Esophagus mucosa (tissue), 1 donor: ENCODE measurements at regions not wholly inside any gene's neighbourhood (a gene's known extent, or its start where the extent isn't known, plus 50 kb on each side); places are given as distances from the start of the nearest gene placed in this dataset.

ENCODE experiments used
- ATAC-seq: fragments of 200-7000 bp; cut with Tn5 transposase; one replicate; pipeline ENCODE4 v1.9.1; 2020
- donor health status: DM: yes; HTN: yes; CAD: no.

DNA sequence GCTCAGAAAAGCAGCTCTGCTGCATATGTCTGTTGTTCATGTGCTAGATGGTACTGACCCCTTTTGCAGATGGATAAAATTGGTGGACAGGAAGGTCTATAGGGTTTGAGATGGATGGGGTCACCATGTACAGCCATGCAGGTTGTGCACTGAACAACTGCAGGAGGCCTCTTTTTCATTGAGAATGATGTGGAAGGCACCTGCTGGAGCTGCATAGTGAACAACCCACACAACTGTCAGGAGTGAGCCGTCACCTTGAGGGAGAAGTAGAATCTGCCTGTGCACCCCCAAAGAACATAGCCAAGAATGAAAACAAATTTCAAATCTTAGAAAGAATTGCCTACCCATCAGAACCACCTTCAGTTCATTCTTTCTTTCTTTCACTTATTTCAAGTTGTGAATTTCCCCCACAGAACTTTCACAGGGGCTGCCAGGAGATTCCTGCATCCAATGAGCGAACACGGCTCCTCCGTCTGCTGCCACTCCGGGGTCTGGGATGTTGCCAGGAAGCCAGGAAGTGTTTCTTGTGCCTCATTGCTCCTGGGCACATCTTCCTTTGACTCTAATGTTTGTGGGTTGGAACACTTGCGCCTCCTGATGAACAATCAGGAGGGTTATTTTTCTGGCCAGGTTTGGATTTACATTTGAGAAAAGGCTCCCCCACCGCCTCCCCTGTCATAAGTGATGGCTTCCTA is 53.7 kb upstream of the DOCK1 start:
- ATAC-seq: no peak

DNA sequence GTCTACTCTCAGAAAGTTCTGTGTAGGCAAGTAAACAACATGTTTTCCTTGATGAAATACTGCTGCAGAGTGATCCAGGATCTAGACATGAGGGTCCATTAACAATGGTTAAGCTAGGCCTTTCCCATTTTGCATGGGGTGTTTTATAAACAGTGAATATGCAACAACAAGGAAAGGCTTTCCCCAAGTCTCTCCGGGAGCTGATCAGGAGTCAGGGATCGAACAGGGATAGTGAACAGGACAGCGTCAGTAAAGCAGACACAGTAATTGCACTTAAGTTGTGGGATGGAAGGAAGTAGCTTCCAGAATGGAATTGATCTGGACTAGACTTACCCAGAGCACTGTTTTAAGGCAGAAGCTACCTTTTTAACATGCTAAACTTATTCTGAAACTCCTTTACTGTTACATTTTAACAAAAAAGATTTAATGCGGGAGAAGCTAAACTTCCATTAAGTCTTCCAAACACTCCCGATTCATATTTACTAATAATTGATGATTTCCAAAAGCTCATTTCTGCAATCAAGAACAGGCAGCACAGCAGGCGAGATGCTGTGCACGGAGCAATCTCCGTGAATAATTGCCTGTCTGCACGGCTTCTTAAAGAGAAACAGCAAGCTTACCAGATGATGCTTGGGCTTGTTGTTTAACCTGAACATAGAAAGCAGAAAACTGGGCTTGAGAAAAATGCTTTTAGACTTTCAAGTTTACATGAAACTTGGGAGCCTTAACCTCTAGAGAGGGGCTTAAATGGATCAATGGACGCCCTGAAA is 50.3 kb upstream of the DOCK1 start:
- no peak for ATAC-seq
